ENCODE measurements at regions not wholly inside any gene's neighbourhood (a gene's known extent, or its start where the extent isn't known, plus 50 kb on each side); places are given as distances from the start of the nearest gene placed in this dataset.
A peak's percentile ranks its signal among the peaks of the same experiment; 100 is the strongest.

DNA sequence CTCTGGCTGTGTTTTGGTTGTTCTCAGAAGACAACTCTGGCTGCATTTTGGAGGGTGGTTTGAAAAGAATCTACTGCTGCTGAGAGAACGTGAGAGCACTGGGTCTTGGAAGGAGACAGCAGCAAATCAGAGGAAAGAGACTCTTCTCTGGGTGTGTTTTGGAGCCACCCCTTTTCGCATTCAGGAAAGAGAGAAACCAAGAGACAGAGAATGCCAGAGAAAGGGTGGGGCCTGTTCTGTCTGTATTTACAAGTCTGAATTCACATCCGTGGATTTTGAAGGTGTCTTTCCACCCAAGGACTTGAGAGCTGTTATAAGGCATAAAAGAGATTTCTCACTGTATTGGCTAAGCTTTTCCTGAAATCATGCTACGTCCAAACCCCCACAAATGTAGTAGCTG lies 187.2 kb downstream of the C1orf94 start:
- TF ChIP-seq POLR2AphosphoS5 (IDR thresholded peaks at IDR 0.05) (no peak), POLR2A (IDR thresholded peaks at IDR 0.05) (no peak)
- TF ChIP-seq, protein P1, sequence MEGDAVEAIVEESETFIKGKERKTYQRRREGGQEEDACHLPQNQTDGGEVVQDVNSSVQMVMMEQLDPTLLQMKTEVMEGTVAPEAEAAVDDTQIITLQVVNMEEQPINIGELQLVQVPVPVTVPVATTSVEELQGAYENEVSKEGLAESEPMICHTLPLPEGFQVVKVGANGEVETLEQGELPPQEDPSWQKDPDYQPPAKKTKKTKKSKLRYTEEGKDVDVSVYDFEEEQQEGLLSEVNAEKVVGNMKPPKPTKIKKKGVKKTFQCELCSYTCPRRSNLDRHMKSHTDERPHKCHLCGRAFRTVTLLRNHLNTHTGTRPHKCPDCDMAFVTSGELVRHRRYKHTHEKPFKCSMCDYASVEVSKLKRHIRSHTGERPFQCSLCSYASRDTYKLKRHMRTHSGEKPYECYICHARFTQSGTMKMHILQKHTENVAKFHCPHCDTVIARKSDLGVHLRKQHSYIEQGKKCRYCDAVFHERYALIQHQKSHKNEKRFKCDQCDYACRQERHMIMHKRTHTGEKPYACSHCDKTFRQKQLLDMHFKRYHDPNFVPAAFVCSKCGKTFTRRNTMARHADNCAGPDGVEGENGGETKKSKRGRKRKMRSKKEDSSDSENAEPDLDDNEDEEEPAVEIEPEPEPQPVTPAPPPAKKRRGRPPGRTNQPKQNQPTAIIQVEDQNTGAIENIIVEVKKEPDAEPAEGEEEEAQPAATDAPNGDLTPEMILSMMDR (IDR thresholded peaks at IDR 0.05), result no peak
- Histone ChIP-seq H3K4me3 (no peak overlapping the region), H3K36me3 (no peaks in the 10 kb centered on the region), H3K9me3 (no peaks in the 10 kb centered on the region), H3K27ac (no peak overlapping the region), H3K27me3 (replicated peaks; ENCODE audit: insufficient read depth) (no peaks in the 10 kb centered on the region), H3K4me1 (replicated peaks) (no peaks in the 10 kb centered on the region)
- intact Hi-C loops (cut with DNase I), result no loop called here
- WGBS, result 54% methylated on average over 4 of the region's 4 CpGs
- no peak for DNase-seq (ENCODE audit: low spot score)

DNA sequence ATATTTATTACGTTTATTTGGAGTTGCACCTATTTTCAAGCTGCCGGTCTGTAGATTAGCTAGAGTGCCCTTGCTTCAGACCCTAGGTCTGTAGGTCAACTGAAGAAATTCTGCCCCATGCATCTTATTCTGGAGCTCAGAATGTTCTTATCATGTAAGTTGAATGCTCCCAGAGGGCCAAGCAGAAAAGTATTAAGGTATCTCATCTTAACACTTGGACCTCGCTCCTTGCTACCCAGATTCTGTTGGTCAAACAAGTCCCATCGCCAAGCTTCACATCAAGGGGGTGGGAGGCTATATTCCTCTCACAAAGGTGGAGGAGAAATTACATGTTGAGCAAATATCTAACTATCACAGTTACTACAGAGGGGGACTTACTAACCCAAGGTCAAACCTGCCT lies 187.7 kb downstream of the C1orf94 start:
- TF ChIP-seq, protein P1 (IDR thresholded peaks at IDR 0.05), result no peak
- TF ChIP-seq POLR2A (IDR thresholded peaks at IDR 0.05) (no peak), POLR2AphosphoS5 (IDR thresholded peaks at IDR 0.05) (no peak)
- Histone ChIP-seq H3K27ac (no peak overlapping the region), H3K4me3 (no peak overlapping the region), H3K9me3 (no peaks in the 10 kb centered on the region), H3K27me3 (replicated peaks; ENCODE audit: insufficient read depth) (no peaks in the 10 kb centered on the region), H3K4me1 (replicated peaks) (no peaks in the 10 kb centered on the region), H3K36me3 (no peaks in the 10 kb centered on the region)
- no peak for DNase-seq (ENCODE audit: low spot score)
- 97% methylated on average over 4 of the region's 4 CpGs for WGBS
- intact Hi-C loops (cut with DNase I), result no loop called here

DNA sequence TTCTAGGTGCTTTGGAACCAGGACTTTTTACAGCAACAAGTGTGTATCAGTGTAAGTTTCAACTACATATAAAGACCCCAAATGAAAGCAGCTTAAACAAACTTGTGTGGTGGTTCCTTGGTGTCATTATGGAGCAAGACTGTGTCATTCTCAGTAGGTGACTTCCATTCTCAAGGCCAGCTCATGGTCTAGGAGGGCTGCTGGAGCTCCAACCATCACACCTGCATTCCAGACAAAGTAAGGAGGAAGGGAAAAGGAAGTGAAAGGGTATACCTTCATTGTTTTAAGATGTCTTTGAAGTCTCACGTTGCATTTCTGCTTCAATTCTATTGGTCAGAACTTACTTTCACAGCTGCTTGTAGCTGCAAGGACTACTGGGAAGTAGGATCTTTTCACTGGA lies 188.6 kb downstream of the C1orf94 start:
- H3K36me3 ChIP-seq, result no peaks in the 10 kb centered on the region
- no peaks in the 10 kb centered on the region for H3K27me3 ChIP-seq (replicated peaks; ENCODE audit: insufficient read depth)
- no peak for DNase-seq (ENCODE audit: low spot score)
- intact Hi-C loops (cut with DNase I), result no loop called here
- no peak overlapping the region for H3K4me3 ChIP-seq
- WGBS, result 29% methylated on average over 1 of the region's 1 CpG
- no peaks in the 10 kb centered on the region for H3K9me3 ChIP-seq
- no peaks in the 10 kb centered on the region for H3K4me1 ChIP-seq (replicated peaks)
- TF ChIP-seq POLR2AphosphoS5 (IDR thresholded peaks at IDR 0.05) (no peak), POLR2A (IDR thresholded peaks at IDR 0.05) (no peak)
- TF ChIP-seq, protein P1 (IDR thresholded peaks at IDR 0.05), result no peak
- no peak overlapping the region for H3K27ac ChIP-seq

DNA sequence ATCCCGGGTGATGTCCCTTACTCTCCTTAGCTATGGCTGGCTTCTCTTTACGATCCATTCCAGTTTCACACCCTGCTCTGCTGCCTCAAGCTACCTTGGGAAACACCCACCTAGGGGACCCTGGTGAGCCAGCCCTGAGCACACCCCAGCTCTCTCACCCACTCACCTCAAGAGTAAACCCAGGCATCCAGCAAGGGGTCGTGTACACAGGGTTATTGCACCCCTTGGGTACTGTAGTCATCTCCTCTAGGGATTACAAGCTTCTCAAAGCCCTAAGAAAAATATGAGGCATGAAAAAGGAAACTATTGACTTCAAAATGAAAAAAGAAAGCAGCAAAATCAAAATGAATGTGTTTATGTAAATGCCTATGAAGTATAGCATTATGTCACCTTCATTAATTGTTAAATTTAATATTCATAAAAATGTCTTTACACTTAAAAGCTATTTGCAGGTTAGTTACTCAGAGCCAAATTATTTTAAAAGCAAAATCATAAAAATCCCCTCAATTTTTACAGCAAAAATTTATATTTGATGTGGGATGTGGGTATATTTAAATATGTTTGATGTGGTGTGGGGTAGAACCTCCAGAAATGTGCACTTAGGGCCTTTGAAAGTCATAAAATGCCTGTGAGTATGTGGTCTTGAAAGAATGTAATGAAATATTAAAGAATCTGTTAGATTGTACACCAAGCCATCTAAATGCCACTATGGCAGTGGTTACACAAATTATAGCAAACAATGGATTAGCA lies 190.3 kb downstream of the C1orf94 start:
- Histone ChIP-seq H3K4me3 (no peak overlapping the region), H3K4me1 (replicated peaks) (no peaks in the 10 kb centered on the region), H3K27ac (no peak overlapping the region), H3K36me3 (no peaks in the 10 kb centered on the region), H3K27me3 (replicated peaks; ENCODE audit: insufficient read depth) (no peaks in the 10 kb centered on the region), H3K9me3 (no peaks in the 10 kb centered on the region)
- TF ChIP-seq, protein P1 (IDR thresholded peaks at IDR 0.05), result no peak
- no peak for TF ChIP-seq POLR2A (IDR thresholded peaks at IDR 0.05)
- no peak for TF ChIP-seq POLR2AphosphoS5 (IDR thresholded peaks at IDR 0.05)
- 36% methylated on average over 3 of the region's 3 CpGs for WGBS
- DNase-seq (ENCODE audit: low spot score), result peak; percentile 1
- intact Hi-C loops (cut with DNase I), result no loop called here

DNA sequence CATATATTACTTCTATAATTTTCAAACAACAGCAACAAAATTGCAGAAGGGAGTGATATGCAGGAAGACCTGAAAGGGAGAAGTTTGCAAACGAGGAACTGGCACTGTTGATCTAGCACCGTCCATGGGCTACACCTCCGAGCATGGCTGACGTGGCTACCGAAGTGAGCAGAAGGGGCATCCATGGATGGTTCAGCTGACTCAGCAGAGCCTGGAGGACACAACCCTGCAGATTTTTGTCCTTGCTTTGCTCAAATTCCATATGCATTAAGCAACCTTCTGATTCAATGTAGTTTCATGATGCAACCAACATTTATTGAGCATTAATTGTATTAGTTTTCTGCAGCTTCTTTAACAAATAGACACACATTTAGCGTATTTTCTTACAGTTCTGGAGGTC lies 191.2 kb downstream of the C1orf94 start:
- 61% methylated on average over 6 of the region's 6 CpGs for WGBS
- H3K27ac ChIP-seq, result no peak overlapping the region
- no peaks in the 10 kb centered on the region for H3K4me1 ChIP-seq (replicated peaks)
- DNase-seq (ENCODE audit: low spot score), result no peak
- H3K9me3 ChIP-seq, result no peaks in the 10 kb centered on the region
- intact Hi-C loops (cut with DNase I), result no loop called here
- no peaks in the 10 kb centered on the region for H3K27me3 ChIP-seq (replicated peaks; ENCODE audit: insufficient read depth)
- no peak overlapping the region for H3K4me3 ChIP-seq
- no peaks in the 10 kb centered on the region for H3K36me3 ChIP-seq
- TF ChIP-seq POLR2AphosphoS5 (IDR thresholded peaks at IDR 0.05) (no peak), POLR2A (IDR thresholded peaks at IDR 0.05) (no peak)
- TF ChIP-seq, protein P1 (IDR thresholded peaks at IDR 0.05), result no peak

Data from prostate gland (tissue), 2 donors.